ENCODE measurements at regions not wholly inside any gene's neighbourhood (a gene's known extent, or its start where the extent isn't known, plus 50 kb on each side); places are given as distances from the start of the nearest gene placed in this dataset.

GRCh38 chr2:145501920-145502319 lies 982.0 kb upstream of the ZEB2 start:
- Histone ChIP-seq H3K27ac (no peak overlapping the region), H3K9me3 (ENCODE audit: low read depth) (no peaks in the 10 kb centered on the region), H3K36me3 (no peaks in the 10 kb centered on the region), H3K27me3 (no peaks in the 10 kb centered on the region), H3K4me3 (no peak overlapping the region), H3K4me1 (ENCODE audit: low read depth) (no peaks in the 10 kb centered on the region)
- DNase-seq (ENCODE audit: low read depth in 1 of 2, low spot score in 1 of 2): no peak
- TF ChIP-seq CTCF (IDR thresholded peaks at IDR 0.05; ENCODE audit: low read depth, low read length): no peak

- peak in 1 of 2 donors; percentile 12 for DNase-seq (ENCODE audit: low read depth in 1 of 2, low spot score in 1 of 2)
- H3K27me3 ChIP-seq: no peaks in the 10 kb centered on the region
- no peak for TF ChIP-seq CTCF (IDR thresholded peaks at IDR 0.05; ENCODE audit: low read depth, low read length)
- peaks cover 3% of the 10 kb centered on the region for H3K4me1 ChIP-seq (ENCODE audit: low read depth)
- H3K4me3 ChIP-seq: no peak overlapping the region
- no peaks in the 10 kb centered on the region for H3K36me3 ChIP-seq
- H3K9me3 ChIP-seq (ENCODE audit: low read depth): no peaks in the 10 kb centered on the region
- no peak overlapping the region for H3K27ac ChIP-seq
These were observed 975.7 kb upstream of the ZEB2 start for GRCh38 chr2:145495590-145495989.

- Histone ChIP-seq H3K27me3 (no peaks in the 10 kb centered on the region), H3K9me3 (ENCODE audit: low read depth) (no peaks in the 10 kb centered on the region), H3K4me1 (ENCODE audit: low read depth) (peaks cover 3% of the 10 kb centered on the region), H3K4me3 (no peak overlapping the region), H3K27ac (no peak overlapping the region), H3K36me3 (no peaks in the 10 kb centered on the region)
- TF ChIP-seq CTCF (IDR thresholded peaks at IDR 0.05; ENCODE audit: low read depth, low read length): no peak
- DNase-seq (ENCODE audit: low read depth in 1 of 2, low spot score in 1 of 2): no peak
These were observed 974.5 kb upstream of the ZEB2 start for GRCh38 chr2:145494441-145494840.

GRCh38 chr2:145488571-145488970 lies 968.7 kb upstream of the ZEB2 start:
- no peak overlapping the region for H3K4me3 ChIP-seq
- TF ChIP-seq CTCF (IDR thresholded peaks at IDR 0.05; ENCODE audit: low read depth, low read length): no peak
- H3K27ac ChIP-seq: no peak overlapping the region
- no peaks in the 10 kb centered on the region for H3K4me1 ChIP-seq (ENCODE audit: low read depth)
- no peaks in the 10 kb centered on the region for H3K9me3 ChIP-seq (ENCODE audit: low read depth)
- no peaks in the 10 kb centered on the region for H3K36me3 ChIP-seq
- no peak for DNase-seq (ENCODE audit: low read depth in 1 of 2, low spot score in 1 of 2)
- no peaks in the 10 kb centered on the region for H3K27me3 ChIP-seq

- peak; percentile 5 to 68 for DNase-seq (ENCODE audit: low read depth in 1 of 2, low spot score in 1 of 2)
- TF ChIP-seq CTCF (IDR thresholded peaks at IDR 0.05; ENCODE audit: low read depth, low read length): peak; percentile 35
- H3K27me3 ChIP-seq: no peaks in the 10 kb centered on the region
- no peaks in the 10 kb centered on the region for H3K4me1 ChIP-seq (ENCODE audit: low read depth)
- no peaks in the 10 kb centered on the region for H3K9me3 ChIP-seq (ENCODE audit: low read depth)
- H3K4me3 ChIP-seq: no peak overlapping the region
- H3K27ac ChIP-seq: no peak overlapping the region
- no peaks in the 10 kb centered on the region for H3K36me3 ChIP-seq
These were observed 964.7 kb upstream of the ZEB2 start for GRCh38 chr2:145484448-145485097.
